ENCODE measurements at regions not wholly inside any gene's neighbourhood (a gene's known extent, or its start where the extent isn't known, plus 50 kb on each side); places are given as distances from the start of the nearest gene placed in this dataset.

DNA sequence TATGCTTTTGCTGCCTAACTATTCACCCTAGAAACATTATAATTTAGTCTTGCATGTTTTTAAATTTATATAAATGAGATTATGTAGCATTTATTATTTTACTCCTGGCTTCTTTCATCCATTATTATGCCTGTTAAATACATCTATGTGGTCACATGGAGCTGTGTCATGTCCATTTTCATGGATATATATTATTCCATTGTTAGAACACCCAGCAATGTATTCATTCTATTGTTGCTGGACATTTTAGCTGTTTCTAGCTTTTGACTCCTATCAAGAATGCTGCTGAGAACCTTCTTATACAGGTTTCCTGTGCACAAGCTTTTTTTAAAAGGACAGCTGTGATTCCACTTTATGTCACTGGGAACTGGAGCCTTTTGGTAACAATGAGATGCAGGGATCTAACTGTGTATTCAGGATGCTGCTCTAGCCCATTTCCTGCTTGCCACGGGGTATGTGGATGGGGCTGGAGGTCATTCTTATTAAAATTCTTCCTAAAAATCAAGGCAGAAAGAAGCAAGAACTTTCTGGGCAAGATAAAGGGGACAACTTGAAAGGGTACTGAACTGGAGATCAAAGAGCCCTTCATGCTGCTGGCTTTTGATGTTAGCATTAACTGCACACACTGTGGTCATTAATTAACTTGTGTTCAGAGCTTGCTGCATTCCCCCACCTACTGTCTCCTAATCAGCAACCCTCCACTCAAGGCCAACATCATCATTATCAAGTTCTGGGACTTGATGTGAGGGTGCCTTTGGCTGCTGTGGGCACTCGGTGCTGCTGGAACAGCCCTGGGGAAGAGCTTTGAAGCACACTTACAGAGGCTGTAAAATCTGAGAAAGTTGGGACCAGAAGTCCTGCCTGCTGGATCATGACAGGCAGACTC, 96.6 kb upstream of the AKIRIN2 start:
- no peak for DNase-seq

DNA sequence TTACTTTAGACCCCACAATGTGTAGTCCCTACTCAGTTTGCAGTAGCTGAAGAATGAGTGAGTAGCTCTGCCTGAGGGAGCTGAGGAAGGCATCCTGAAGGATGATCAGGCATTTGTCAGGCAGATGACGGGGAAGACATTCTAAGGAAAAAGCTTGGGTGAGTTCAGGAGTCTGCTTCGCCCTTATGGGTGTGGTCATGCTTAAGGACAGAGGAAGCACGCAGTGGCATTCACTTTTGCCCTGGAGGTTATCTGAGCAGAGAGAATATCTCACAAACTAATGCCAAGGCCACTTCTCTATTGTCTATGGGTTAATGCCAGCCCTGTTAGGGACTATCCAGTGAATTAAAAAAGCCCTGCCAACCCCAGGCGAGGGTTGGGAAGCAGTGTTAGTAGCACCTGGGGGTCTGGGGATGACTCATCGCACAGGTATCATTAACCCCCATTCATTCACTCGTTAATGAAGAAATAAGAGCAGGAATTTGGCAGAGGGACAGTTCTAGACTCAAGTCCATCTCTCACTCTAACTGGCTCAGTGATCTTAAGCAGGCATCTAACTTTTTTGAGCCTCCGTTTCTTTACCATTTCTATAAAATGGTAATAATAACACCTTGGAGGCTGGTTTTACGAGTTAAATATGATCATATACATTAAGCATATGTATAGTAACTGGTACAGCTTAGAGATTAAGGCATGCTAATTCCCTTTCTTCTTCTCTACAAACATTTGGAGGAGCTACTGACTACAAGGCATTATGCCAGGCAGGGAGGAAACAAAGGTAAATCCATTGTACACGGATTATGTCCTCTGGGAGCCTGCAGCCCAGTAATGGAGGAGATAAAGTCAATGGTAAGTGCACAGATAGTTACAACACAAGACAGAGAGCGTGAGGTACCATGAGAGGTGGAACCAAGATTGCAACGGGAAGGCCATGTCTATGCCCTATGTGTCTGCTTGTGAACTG, 93.2 kb upstream of the AKIRIN2 start:
- no peak for DNase-seq

DNA sequence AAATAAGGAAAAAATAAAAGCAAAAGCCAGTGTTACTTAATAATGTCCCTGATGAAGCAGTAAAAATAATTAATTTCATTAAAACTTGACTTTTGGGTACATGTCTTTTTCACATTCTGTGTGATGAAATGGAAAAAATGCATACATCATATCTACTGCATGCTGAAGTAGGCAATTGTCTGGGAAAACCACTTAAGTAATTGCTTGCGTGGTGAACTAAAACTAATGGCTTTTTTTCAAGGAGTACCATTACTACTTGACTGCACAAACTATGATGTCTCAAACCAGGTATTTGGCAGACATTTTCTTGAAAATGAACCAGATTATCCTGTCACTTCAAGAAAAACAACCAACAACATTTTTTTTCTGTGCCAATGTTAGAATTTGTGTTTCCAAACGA, 91.3 kb upstream of the AKIRIN2 start:
- DNase-seq = no peak

DNA sequence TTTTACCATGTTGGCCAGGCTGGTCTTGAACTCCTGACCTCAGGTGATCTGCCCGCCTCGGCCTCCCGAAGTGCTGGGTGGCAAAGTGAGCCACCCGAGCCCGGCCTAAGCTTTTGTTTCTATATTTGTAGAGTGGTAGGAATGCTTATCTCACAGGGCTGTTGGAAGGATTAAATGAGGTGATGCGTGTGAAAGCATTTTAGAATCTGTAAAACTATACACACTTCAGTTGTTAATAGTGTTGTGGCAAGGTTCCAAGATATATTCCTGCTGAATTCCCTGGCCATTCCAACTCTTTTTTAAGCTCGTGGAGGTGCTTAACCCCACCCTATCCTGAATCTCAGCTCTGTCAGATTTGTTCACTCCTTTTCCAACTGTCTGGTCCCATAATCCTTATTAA, 89.9 kb upstream of the AKIRIN2 start:
- no peak for DNase-seq

DNA sequence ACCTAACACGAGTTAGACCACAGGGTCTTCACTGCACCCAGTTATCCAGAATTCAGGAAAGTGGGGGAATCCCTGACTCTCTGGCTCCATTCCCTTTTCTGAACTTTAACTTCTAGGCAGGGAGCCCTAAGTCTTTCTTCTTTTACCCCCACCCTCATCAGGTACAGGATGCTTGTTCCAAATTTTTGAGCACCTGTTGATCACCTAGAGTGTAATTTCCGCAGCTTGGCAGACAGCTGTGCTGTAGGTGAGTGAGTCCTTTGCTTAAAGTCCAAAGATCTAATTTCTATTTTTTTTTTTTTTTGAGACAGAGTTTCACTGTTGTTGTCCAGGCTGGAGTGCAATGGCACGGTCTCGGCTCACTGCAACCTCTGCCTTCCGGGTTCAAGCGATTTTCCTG, 89.5 kb upstream of the AKIRIN2 start:
- no peak for DNase-seq

DNA sequence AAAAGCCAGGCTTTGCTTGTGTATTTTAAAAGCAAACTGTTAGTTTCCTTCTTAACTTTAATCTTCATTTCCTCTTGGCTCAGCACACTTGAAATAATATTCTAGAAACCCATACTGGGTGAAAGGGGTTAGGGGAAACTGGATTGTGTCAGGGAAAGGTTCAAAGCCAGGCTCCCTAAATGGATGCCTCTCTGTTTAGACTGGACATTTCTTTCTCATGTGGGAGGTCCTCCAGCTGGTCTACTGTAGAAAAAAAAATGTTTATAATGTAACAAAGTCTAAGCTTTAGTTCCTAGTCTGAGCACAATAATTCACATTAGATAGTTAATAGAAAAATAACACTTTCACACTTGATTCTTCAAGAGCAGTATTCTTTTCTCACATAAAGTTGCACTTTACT, 89.0 kb upstream of the AKIRIN2 start:
- DNase-seq = no peak

DNA sequence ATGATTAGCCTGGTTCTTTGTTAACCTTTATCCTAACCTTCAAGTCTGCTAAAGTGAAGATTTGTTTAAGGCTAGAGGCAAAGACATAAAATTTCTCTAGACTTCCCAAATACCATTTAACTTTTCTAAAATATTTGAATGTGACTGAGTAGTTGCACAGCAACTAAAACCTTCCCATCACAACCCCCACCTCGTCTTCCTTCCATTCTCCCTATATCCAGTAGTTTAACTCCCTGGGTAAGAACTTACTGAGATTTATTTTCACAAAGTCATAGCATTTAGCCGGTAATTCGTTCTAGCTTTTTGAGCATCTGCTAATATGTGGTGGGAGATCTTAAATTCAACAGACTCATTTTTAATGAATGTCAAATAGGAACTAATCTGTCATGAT, 87.9 kb upstream of the AKIRIN2 start:
- no peak for DNase-seq

DNA sequence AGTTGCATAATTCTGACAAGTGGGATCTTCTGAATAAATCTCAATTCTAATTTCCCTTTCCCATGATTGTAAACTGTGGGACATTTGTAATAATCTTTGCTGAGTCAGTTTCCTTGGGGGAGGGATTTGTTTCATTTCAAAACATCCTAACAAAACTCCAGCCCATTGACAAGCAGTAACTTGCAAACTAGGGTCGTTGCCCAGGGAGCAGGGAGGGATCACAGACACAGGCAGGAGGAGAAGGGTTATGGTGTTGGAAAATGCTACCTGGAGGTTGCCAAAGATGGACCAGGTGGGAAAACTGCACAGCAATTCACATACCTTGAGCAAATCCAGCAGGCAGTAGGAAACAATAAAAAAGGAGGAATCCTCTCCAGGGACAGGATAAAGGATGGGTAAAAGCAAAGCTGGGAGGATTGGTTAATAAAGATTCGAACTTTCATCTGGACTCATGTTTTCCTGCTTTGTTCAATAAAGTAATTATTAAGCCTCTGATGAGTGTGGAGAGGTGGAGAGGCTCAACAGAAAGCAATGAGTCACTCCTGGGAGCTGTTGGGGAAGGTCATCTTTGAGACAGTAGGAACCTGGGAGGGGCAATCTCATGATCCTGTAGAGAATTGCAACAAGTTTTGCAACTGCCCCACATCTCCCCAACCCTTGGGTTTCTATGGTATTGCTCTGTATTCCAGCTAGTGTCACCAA, 87.3 kb upstream of the AKIRIN2 start:
- DNase-seq = no peak

DNA sequence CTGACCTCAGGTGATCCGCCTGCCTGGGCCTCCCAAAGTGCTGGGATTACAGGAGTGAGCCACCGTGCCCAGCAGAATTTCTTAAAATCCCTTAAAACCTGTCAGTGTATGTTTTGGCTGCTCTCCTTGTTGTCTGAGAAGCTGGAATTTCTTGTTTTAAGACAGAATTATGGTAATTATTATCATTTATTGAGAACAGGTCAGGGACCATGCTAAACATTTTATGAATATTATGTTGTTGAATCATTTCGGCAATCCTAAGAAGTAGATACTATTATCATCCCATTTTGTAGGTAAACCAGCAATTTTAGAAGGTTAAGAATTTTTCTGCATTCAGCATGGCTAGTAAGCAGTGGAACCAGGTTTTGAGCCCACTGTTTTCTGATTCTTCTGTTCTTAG, 86.1 kb upstream of the AKIRIN2 start:
- no peak for DNase-seq

DNA sequence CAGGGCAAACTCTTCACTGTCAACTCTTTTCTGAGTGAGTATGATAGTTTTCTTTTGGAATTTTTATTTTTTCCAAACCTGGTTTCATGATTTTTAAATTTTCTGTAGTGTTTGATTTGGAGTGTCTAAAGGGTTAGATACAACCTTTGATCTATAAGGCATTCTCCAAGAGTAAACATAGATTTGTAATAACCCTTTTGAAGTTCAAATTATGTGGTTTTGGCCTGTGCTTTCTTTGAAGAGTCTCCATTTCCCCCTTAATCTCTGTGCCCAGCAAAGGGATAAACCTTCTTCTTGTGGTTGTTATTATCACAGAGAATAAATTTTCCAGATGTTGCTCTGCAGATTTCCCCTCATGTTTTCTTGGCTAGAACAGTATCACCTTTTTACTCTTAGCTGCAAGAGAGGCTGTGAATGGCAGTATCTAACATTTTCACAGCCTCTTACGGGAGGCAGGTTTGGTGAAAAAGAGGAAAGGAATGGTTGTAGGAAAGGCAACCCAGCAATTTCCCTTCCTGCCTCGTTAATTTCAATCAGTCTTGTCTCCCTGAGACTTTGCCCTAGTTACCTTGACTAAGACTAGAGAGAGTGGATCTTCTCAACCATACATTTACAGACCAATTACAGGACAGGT, 83.3 kb upstream of the AKIRIN2 start:
- no peak for DNase-seq

DNA sequence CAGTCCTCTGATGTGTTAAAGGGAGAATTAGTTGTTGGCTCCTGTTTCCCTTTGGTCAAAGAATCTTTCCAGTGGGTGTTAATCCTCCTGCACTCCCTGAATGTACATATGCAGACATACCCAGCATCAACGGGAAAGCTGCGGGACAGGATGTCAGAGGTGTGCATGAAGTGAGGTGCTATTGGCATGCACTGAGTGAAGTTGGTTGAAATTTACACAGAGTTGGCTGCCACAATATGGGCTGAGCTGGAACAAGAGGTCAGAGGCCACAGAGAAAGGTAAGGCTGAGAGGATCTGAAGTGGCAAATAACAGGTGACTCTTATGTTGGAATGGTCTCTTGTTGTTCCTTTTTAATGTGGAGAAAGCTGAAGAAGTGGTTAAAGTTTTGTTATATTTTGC, 82.7 kb upstream of the AKIRIN2 start:
- no peak for DNase-seq

DNA sequence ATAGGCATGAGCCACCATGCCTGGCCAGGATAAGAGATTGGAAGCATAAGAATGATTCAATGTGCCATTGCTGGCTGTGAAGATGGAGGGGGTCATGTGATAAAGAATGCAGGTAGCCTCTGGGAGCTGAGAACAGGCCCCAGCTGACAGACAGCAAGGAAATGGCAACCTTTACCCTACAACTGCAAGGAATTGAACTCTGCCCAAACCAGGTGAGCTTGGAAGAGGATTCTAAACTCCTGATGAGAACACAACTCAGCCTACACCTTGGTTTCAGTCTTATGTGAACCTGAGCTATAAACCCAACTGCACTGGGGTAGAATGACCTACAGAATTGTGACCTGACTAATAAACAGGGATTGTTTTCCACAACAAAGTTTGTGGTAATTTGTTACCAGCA, 82.0 kb upstream of the AKIRIN2 start:
- DNase-seq = no peak

DNA sequence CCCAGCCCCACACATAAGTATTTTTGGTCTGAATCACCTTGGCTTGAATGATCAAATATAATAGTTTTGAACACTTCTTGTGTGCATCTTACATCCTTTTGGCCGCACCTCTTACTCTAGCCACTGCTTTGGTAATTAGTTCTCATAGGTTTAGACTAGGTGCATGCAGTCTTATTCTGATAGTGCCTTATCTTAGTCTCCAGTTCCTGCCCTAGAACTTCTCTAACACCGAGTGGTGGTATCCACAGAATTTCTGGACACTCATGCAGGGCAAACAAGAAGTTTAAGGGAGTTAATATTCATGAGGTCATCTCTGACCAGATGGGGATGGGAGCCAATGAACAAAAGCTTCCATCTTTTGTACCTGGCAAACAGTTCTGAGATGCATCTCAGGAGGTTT, 77.5 kb upstream of the AKIRIN2 start:
- DNase-seq = no peak

DNA sequence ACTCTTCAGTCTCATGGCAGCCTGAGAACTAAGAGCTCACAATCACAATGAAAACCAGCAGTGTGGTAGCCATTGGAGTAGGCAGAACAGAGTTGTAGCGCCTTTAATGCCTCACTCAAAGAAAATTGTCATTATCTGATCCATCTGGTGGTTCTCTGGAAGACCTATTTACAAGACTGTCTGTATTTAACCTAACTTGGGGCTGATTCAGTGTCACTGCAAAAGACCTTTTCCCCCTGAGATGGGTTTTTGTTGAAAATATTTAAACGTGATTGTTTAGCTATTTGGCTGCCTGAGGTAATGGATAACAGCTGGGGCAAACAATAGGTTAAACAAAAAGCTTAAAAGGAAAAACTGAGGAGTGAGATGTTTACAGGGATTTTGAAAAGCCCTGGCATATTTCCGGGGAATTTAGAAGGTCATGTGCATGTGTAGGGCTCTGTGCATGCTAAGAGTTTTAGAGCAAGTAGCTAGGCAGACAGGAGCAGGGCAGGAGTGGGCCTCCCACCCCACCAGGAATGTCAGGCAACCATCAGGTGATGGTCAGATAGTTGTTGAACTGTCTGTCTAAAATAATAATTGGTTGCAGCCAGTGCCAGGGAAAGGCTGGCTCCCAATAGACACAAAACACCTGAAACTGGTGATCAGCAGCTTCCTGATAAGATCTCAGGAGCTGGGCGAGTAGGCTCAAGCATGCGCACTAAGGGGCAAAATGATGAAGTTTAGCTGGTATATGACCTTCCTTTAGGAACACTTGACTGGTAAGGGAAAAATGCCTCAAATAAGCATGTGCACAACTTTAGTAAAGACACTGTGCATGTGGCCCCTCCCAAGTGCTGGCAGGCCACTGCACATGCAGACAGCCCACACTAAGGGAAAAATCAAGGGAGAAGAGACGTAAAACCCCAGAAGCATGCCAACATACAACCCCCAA, 70.8 kb upstream of the AKIRIN2 start:
- no peak for DNase-seq

DNA sequence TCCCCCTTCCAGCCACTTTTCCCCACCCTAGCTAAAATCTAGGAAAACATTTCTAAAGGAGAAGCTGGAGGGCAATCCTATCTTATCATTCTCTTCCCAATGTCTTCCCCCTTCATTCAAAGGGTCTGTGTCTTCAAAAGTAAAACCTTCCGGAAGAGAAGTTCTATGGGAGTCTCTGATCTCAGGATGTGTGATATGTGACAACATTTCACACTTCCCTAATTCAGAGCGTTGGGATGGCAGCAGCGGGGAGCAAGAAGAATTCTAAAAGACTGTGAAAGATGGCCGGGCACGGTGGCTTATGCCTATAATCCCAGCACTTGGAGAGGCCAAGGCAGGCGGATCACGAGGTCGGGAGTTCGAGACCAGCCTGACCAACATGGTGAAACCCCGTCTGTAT, 65.4 kb upstream of the AKIRIN2 start:
- no peak for DNase-seq

DNA sequence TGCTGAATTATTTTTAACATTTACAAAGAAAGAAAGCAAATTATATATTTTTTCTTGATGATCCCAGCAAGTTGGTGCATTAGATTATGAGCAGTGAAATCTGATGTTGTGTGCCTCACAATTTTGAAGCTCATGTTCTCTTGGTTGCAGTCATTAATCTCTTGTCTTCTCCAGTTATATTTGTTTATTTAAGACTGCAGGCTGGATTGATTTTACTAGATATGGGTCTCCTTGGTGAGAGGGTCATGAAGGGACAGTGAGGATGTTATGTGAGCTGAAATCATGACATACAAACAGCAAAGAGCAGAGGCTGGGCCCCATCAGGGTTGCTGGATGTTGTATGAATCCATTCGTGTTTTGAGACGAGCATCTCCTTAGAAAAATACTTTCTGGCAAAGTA, 64.2 kb upstream of the AKIRIN2 start:
- DNase-seq = no peak

DNA sequence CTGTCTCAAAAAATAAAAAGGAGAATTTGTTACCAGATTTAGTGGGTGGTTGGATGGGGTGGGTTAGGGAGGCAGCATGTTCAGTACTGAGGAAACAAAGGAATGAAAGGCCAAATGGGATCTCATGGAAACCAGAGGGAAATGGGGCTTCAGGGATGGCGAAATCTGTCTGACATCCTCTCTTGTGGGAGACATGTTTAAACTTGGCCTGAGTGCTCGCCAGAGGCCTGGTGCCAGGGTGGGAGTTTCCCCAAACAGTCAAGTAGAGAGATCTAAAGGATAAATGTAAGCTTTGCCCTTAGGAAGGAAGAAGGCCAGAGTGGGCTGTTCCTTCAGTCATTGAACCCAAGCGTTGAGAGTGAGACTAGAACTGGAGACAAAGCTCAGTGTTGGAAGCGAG, 61.9 kb upstream of the AKIRIN2 start:
- DNase-seq = no peak

DNA sequence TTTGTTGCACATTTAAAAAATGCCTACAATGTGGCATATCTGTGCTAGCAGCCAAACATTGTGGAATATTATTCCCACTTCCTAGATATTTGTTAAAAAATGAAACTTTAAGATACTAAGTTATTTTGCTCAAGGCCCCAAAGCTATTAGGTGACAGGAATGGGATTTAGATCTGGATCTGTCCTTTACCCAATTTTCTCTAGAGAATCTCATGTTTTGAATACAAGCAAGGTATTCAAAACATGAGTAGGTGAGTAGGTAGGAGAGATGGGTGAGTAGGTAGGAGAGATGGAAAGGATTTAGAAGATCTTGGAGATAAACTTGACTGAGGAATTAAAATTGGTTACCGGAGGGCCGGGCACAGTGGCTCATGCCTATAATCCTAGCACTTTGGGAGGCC, 61.2 kb upstream of the AKIRIN2 start:
- no peak for DNase-seq

DNA sequence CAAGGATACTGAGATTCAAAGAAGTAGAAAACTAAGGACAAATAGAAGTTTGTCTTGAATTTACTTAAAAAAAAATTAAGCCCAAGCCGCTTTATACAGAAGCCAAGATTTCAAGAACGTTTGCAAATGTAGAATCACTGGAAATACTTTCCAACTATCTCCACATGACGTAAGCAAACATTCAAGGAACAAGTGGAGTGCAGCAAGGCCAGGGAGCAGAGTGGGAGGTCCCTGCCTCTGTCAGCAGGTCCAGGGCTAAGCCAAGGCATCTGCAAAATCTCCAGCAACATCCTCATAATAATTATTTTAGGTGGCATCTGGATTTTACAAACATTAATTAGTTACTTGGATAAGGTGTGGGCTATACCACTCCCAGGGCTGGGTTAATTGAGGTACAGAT, 60.1 kb upstream of the AKIRIN2 start:
- DNase-seq = no peak

DNA sequence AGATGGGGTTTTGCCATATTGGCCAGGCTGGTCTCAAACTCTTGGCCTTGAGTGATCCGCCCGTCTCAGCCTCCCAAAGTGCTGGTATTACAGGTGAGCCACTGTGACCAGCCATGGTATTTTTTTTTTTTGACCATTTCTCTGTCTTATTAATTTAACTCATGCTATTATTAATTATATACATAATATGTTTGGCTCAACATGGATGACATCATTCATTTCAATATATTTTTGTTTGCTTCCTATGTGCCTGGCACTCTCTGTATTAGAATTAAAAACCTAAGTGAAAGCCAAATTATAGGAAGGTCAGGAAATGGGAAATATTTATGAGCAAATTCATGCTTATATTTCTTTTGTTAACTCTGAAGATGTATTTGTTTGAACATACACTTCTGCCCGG, 55.8 kb upstream of the AKIRIN2 start:
- no peak for DNase-seq

DNA sequence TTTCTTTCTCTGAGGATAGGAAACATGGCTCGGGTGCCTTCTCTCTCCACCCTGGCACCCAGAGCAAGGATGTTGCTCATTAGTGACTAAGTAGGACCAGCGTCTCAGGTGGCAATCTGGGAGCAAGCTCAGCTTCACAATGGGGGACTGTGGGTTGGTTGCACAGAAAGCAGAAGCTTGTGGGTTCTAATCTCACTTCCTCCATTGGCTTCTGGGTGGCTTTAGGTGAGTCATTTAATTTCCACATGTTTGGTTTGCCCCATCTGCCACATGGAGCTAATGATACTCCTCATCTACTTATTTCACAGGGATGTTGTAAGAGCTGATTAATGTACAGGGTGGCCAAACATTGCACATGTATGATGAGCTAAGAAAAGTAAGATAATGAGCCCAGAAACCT, 54.8 kb upstream of the AKIRIN2 start:
- DNase-seq = peak; percentile 83

Measured in GDM1 (cell line).